ENCODE measurements at regions not wholly inside any gene's neighbourhood (a gene's known extent, or its start where the extent isn't known, plus 50 kb on each side); places are given as distances from the start of the nearest gene placed in this dataset.
"Not testable (repeated sequence)": the region's sequence is repeated elsewhere in the genome, so short reads cannot be mapped to it uniquely, and the experiment has no call there.

DNA sequence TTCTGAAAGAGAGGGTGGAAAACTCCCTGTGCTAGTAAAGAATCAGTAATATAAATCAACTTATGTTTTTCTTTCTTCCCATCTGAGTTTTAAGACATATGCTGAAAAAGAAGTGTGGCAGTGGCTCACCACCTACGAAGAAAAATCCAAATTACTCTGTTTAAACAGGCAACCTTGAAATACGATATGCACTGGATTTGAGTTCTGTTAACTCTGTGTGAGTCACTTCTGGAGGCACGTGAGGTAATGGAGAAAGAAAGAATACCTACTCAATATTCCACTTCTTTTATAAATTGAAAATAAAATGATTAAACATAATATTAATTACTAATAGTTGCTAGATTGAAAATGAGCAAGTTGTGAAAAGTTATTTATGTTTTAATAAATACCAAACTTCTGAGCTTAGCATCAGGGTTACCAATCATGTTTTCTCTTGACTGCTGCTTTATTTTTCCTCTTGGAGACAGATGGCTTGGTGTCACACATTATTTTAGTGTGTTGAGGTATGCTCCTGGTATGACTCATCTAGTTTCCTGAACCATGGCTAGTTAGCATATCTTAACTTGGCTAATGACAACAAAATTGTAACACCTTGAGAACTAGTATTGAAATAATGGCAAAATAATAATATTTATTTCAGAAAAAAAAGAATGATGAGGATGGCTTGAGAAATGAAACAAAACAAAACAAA lies 1705.5 kb upstream of the PIK3C3 start:
- no peak for DNase-seq (ENCODE audit: low read depth)

DNA sequence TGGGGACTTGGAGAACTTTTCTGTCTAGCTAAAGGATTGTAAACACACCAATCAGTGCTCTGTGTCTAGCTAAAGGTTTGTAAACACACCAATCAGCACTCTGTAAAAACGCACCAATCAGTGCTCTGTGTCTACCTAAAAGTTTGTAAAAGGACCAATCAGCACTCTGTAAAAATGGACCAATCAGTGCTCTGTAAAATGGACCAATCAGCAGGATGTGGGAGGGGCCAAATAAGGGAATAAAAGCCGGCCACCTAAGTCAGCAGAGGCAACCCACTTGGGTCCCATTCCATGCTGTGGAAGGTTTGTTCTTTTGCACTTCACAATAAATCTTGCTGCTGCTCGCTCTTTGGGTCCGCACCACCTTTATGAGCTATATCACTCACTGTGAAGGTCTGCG lies 1709.4 kb upstream of the PIK3C3 start:
- not testable (repeated sequence) for DNase-seq (ENCODE audit: low read depth)

- no peak for DNase-seq (ENCODE audit: low read depth)
Observed at GRCh38 chr18:40243607-40244006, 1711.4 kb upstream of the PIK3C3 start.

DNA sequence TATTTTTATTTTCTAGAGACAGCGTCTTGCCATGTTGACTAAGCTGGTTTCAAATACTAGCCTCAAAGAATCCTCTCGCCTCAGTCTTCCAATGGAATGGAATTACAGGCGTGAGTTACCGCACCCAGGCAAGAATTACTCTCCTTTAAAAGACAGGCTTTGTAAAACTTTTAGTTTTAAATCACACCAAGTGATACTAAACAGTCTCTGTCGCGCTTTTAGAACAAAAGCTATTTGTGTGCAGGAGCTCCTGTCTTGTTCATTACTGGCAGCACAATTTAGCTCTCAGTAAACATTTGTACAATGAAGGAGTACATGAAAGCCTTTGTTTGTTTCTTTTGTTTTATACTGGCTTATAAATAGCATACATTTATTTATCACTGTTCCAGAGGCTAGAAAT lies 1719.2 kb upstream of the PIK3C3 start:
- no peak for DNase-seq (ENCODE audit: low read depth)

DNA sequence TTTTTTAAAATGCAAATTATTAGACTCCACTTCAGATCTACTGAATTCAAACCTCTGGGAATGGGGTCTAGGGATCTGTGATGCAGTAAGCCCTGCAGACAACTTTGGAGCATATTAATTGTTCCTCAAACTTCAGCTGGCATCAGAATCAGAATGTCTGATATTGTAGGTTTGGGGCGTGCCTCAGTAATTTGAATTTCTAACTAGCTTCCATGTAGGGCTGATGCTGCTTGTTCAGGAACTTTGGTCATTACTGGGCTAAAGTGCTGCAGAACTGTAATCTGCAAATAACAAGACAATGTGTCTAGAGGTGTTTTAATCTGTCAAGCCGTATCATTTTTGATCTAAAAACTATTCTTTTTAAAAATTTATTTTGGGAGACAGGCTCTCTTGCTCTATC lies 1719.7 kb upstream of the PIK3C3 start:
- DNase-seq (ENCODE audit: low read depth), result no peak

DNA sequence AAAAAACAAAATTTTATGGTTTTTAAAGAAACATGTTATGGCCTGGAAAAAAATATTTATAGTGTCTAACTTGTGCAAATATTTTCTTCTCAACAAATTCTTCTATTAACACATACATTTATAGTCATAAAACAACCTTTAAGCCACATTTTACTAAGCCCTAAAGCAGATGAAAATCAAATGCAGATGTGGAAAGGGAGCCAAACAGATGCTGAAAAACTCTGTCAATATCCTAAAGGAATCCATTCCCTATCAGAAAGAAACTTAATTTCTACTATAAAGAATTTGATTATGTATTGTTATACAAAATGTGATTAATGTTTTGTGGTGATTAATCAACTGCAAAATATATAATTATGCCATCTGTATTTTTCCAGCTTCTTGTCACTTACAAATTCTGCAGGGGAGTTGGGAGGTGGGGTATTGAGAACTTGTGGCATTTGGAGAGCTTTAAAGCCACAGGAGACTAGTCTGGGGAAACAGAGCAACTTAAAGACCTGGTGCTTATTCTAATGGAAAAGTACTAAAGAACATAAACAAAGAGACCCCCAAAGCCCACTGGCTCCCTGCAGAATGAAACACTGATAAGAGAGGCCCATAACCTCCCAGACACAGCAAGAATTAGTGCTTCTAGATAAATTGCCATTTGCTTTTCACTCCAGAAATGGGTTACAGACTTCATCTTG lies 1721.0 kb upstream of the PIK3C3 start:
- no peak for DNase-seq (ENCODE audit: low read depth)

- DNase-seq (ENCODE audit: low read depth), result no peak
Observed at GRCh38 chr18:40222776-40223175, 1732.3 kb upstream of the PIK3C3 start.

- no peak for DNase-seq (ENCODE audit: low read depth)
Observed at GRCh38 chr18:40216856-40217255, 1738.2 kb upstream of the PIK3C3 start.

GRCh38 chr18:40215979-40216378 lies 1739.1 kb upstream of the PIK3C3 start:
- DNase-seq (ENCODE audit: low read depth), result no peak

- no peak for DNase-seq (ENCODE audit: low read depth)
Observed at GRCh38 chr18:40210696-40211095, 1744.3 kb upstream of the PIK3C3 start.

GRCh38 chr18:40208958-40209357 lies 1746.1 kb upstream of the PIK3C3 start:
- DNase-seq (ENCODE audit: low read depth), result no peak

DNA sequence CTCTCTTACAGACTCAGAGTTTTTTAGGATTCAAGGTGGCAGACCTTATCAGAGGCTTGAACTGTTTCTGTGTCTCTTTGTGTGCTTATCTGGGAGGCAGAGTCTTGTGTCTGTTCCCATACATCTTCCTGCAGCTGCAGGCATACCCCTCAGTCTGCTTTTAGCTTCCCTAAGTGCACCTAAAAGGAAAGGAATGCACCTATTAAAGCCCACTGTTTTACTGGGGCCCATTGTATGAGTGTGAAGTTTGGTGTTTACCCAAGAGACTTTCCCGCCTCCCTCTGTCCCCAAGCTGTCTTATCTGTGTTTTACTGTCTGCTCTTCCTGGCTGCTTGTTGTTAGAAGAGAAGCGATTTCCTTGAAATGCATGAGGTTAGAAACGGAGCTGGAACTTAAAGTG lies 1757.3 kb upstream of the PIK3C3 start:
- DNase-seq (ENCODE audit: low read depth), result no peak

GRCh38 chr18:40186677-40187076 lies 1768.4 kb upstream of the PIK3C3 start:
- DNase-seq (ENCODE audit: low read depth), result no peak

DNA sequence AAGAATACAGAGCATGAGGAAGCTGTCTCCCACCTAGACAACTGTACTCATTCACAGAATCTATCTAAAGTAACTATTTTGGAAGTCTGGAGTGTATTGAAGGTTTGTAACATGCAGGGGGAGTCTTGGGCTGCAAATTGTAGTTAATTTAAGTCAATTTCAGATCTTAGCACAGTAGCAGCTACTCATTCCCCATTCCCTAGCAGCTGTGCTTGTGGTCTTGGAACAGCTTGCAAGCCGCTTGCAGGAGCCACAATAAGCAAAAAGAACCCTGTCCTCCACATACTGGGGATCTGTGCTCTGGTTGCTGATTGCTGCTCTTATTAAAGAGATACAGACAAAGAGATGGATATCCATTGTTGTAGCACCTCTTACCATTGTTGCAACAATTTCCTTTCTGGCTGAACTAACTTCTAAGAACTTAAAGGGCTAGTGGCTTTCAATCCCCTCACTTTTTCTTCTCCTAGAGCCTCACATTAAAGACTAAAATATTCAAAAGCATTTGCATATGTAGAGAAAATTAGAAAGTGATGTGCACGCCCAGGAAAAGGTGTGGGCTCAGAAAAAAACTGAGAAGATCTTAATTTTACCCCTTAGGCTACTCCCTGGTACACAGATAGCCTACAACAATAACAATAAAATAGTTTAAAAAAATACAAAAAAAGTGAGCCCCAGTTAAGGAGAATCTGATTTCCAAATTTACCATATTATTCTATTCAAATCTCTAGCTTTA lies 1775.1 kb upstream of the PIK3C3 start:
- no peak for DNase-seq (ENCODE audit: low read depth)

DNA sequence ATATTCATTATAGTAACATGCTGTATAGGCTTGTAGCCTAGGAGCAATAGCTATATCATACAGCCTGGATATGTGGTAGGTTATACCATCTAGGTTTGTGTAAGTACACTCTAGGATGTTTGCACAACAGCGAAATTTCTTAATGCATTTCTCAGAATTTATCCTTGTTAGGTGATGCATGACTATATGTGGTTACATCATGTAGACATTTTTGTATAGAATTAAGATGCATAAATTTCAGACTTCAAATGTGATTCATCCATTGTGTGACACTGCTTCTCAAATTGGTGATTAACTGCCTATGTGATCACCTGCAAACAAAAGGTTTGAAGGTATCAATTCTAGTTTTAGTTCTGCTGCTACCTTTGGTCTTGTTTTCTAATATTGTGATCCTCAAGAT lies 1787.0 kb upstream of the PIK3C3 start:
- DNase-seq (ENCODE audit: low read depth), result no peak

- no peak for DNase-seq (ENCODE audit: low read depth)
Observed at GRCh38 chr18:40163254-40163653, 1791.8 kb upstream of the PIK3C3 start.

DNA sequence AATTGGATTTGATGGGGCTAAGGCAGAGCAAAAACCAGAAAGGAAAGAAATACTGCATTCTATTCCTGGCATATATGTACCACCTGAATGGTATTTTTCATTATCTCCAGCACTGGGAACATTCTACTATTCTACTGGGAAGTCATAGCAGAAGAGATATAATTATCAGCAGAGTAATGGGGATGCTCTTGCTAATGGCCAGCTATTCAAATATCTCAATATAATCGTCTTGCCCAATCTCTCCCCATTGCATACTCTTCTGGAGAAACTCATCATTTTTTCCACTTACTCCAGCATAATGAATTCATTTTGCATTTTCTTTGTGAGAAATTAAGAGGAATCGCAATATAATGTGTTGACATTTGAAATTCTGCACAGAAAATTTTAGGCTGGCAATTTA lies 1794.7 kb upstream of the PIK3C3 start:
- no peak for DNase-seq (ENCODE audit: low read depth)

DNA sequence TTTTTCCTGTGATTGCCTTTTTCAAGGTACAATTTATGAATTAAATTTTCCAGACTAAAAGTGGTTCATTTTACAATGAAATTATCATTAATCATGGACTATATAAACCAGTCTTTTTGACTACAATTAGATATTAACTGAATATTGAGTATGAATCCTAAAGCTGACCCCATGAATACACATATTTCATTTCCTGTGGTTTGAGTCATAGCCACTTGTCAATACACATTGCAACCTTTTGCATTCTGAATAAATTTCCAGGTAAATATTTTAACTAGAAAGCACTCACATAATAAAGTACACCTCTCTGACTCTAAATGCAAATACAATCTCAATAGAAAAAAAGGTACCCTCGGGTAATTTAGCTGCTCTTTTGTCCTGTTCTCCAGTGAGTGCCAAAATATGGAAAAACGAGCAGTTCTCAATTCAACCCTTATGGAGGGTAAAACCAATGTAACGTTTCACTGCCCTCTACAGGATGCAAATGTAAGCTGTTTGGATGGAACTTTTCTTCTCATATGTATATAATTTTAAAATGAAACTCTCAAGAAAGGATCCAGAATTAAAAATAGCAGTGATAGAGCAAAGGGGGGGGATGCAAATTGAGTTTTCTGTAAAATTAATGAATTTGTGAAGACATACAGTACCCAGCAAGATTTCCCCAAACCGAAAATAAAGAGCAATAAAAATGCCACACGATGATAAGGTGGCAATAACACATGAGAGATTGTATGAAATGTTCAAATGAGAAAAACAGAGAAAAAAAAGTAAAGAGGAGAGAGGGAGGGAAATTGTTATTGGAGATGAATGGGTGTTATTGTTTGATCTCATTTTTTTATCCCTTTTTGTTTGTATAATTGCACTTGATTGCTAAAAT lies 1795.7 kb upstream of the PIK3C3 start:
- DNase-seq (ENCODE audit: low read depth), result no peak

- DNase-seq (ENCODE audit: low read depth), result no peak
Observed at GRCh38 chr18:40157120-40157519, 1797.9 kb upstream of the PIK3C3 start.

DNA sequence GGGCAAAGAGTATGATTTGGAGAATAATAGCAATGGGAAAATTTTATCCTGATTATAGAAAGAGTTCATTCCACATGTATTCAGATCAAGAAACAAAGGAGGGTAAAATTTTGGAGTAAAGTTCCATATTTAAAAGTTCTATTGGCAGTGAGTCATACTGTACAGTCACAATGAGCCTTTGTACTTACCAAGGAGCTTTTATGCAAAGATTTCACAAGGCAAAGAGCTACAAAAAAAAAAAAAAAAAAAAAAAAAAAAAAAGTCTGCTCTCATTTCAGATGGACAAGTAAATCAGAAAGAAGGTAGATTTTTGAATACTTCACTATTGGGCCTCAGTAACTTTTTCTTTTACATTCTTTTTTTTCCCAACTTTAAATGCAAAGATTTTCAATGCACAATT lies 1802.2 kb upstream of the PIK3C3 start:
- no peak for DNase-seq (ENCODE audit: low read depth)

DNA sequence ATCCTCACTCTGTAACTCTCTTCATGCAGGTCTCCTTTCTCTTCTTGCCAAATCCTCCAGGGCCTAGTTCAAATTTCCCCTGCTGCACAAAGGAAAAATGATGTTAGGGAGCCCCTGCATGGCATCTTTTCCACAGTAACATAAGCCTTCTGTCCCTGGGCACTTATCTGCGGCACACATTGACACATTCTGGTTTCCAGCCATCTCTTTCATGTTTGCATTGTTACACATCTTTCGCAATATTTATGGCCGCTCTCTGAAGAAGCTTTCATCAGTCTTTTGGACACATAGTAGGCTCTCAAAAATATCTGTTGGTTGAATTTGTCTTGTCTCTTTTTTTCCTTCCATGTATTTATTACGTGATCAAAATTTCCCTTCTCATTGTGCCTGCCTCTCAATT lies 1806.1 kb upstream of the PIK3C3 start:
- DNase-seq (ENCODE audit: low read depth), result no peak

- DNase-seq (ENCODE audit: low read depth), result no peak
Observed at GRCh38 chr18:40133253-40133652, 1821.8 kb upstream of the PIK3C3 start.

Measured in stimulated activated CD4-positive, alpha-beta T cell treated with anti-CD3 and anti-CD28 coated beads, Interleukin-2, amount 100 ng/mL, for 4 hours (primary cell).